Hematopoietic multipotent progenitor cell treated with erythropoietin and hydrocortisone succinate and interleukin-3 and kit ligand, for 4 days (in vitro differentiated cells): ENCODE measurements at regions not wholly inside any gene's neighbourhood (a gene's known extent, or its start where the extent isn't known, plus 50 kb on each side); places are given as distances from the start of the nearest gene placed in this dataset.

ENCODE experiments used
- DNase-seq: peaks from one replicate; pipeline ENCODE4 v3.0.0-alpha.2; 2015

DNA sequence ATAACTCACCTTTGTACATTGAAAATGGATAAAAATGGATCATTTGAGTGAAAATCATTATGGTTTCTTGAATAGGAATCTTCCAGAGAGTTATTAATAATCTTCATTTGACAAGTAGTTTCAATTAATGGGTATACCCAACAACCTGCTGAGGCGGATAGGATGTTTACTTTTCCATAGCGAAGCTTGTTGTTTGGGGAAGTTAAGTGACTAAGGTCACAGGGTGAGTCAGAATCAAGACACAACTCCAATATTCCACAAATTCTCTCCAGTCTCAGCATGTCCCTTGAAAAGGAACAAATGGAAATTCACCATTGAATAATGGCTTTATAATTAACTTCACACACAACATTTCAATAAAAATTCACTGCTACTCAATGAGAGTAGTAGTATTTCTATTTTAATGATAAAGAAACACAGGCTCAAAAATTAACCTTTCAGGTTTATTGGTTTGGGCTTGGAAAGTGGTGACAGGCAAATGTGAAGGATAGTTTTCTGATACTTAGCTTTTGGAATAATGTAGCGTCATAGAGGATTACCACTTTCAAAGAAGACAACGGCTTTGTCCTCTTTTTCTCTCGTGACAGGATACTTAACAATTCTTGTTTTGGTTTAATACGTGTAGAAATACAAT, 211.3 kb downstream of the GPD2 start:
- DNase-seq: no peak

- no peak for DNase-seq
Observed at GRCh38 chr2:156648522-156648921, 212.3 kb downstream of the GPD2 start.

- no peak for DNase-seq
Observed at GRCh38 chr2:156649596-156649995, 213.4 kb downstream of the GPD2 start.

GRCh38 chr2:156652691-156653090, 216.5 kb downstream of the GPD2 start:
- no peak for DNase-seq

- no peak for DNase-seq
Observed at GRCh38 chr2:156653675-156654074, 217.5 kb downstream of the GPD2 start.

GRCh38 chr2:156657809-156658208, 221.6 kb downstream of the GPD2 start:
- DNase-seq: peak; percentile 51

DNA sequence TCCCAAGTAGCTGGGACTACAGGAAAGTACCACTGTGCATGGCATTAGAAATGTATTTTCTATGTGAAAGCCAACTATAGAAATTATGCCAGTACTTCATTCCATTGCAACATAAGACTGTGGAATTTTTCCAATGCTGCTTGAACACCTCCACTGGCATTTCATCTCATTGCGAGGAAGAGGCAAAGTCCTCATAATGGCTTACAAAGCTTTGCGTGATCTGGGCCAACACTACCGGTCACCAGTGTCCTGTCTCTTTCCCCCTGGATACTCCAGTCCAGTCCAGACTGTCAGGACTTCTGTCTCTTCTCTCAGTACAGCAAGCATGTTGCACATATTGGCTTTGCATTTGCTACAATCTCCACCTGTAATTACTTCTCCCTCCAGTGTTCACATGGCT, 223.5 kb downstream of the GPD2 start:
- no peak for DNase-seq

DNA sequence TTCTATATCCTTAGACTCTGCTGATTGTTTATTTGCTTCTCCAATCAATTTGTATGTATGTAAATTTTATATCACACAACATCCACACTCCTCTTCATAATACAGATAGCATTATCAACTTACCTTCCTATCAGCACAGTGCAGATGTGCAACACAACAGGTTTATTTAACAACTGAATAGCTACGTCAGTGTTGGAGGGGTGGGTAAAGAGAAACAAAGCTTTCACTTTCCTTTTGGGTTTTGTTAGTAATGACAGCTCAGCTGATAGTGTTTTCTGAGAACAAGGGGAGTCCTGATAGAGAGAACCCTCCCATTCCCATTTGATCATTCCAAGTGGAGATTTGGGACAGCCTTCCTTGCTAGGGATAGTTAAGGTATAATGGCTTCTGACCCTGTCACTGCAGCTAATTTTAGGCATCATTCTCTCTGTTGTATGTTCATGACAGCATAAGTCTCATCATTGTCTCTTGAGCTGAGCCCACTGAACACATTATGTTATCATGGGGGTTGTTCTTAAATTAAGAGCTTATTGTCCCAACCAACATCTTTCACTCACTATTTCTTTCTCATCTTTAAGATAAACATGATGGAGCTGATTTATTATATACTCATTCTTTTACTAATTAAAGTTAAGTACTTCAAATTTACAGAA, 227.7 kb downstream of the GPD2 start:
- DNase-seq: no peak

- no peak for DNase-seq
Observed at GRCh38 chr2:156666130-156666785, 230.1 kb downstream of the GPD2 start.

DNA sequence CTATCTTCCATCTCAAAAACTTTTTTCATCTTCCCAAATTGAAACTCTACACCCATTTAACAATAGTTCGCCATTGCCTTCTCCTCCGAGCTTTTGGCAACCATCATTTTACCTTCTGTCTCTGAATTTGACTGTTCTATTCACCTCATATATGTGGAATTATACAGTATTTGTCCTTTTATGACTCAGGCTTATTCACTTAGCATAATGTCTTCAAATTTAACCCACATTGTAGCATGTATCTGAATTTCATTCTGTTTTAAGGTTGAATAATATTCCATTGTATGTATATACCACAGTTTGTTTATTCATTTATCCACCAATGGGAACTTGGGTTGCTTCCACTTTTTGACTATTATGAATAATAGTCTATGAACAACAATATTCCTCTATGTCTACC, 233.9 kb downstream of the GPD2 start:
- DNase-seq: no peak

- no peak for DNase-seq
Observed at GRCh38 chr2:156671706-156672361, 235.7 kb downstream of the GPD2 start.

- DNase-seq: no peak
Observed at GRCh38 chr2:156672556-156673332, 236.6 kb downstream of the GPD2 start.

GRCh38 chr2:156673333-156673615, 237.1 kb downstream of the GPD2 start:
- DNase-seq: peak; percentile 2

DNA sequence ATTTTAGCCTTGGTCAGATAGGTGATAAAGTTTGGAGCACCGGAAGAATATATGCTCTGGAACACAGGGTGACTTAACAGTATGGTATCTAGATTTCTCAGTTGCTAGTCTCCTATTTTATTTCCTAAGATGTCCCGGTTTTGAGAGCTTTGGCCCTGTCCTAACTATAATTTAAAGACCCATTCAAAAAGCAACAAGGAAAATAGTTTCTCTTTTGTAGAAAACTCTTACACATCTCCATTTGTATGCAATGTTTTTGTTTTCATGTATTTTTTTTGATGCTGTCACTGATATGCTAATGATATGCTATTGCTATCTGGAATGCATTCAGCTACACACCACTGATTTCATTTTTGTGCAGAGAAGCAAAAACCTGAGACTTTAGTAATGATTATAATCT, 237.8 kb downstream of the GPD2 start:
- DNase-seq: no peak

- DNase-seq: no peak
Observed at GRCh38 chr2:156675896-156676295, 239.7 kb downstream of the GPD2 start.

GRCh38 chr2:156679820-156680219, 243.6 kb downstream of the GPD2 start:
- DNase-seq: no peak

GRCh38 chr2:156680266-156680665, 244.1 kb downstream of the GPD2 start:
- DNase-seq: no peak

DNA sequence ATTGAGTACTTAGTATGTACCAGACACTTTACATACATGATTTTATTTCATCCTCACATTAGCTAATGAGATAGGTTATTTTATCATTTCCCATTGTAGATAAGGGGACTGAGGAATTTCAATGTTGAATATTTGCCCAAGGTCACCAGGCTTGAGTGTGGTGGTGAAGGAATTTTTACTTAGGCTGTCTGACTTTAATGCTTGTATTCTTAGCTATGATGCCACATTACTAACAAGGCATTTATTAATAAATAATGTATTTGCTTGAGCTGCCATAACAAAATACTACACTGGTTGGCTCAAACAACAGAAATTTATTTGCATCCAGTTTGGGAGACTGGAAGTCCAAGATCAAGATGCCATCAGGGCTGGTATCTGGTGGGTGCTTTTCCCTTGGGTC, 250.9 kb downstream of the GPD2 start:
- no peak for DNase-seq

DNA sequence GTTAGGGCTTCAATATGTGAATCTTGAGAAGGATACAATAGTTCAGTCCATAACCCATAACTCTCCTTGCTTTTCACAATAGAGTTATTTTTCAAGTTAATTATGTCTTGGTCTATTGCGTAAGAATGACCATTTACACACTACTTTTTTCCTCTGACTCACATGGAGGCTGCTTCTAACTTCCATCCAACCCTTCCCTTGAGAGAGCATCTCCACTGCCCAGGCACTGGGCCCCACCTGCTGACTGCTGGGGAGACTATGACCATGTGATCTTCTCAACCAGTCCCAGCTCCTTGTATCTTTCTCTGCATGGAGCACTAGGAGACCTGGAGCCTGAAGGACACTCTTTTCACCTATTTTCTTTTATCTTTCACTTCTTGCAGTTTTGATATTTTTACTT, 251.5 kb downstream of the GPD2 start:
- no peak for DNase-seq

DNA sequence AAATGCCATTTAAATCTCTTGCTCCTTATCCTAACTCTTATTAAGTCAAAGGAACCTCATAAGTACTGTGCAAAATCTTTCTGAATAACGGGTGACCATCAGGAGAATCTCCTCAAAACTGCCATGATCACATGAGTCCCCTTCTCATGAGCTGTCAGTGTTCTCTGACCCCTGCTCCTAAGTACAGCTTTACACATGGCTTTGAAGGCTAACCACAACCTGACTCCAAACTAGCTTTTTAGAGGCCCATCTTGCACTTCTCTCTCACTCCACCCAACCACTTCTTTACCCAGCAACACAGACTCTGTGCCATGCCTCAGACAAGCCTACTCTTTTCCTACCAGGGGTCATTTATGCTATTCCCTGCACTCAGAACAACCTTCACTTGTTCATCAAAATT, 253.8 kb downstream of the GPD2 start:
- DNase-seq: no peak

GRCh38 chr2:156691014-156691413, 254.8 kb downstream of the GPD2 start:
- no peak for DNase-seq

- no peak for DNase-seq
Observed at GRCh38 chr2:156695020-156695419, 258.8 kb downstream of the GPD2 start.

DNA sequence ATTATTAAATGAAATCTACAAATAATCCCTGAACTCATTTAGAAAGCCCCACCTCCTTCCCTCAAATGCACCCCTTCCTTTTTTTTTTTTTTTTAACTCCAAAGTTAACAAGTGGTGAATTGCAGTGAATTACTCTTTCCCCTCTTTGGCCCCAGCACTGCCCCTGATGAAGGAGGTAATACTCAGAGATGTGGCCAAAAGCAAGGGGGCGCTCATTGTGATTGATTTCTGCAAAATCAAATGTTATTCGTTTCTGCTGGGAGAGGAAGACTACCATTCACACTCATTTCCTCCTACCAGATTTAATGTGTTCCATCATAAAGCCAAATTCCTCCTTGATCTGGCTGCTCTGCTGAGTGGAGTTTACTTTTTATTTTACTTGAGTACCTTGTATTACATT, 259.4 kb downstream of the GPD2 start:
- DNase-seq: no peak
